K562 (cell line): ENCODE measurements at regions not wholly inside any gene's neighbourhood (a gene's known extent, or its start where the extent isn't known, plus 50 kb on each side); places are given as distances from the start of the nearest gene placed in this dataset.

ENCODE experiments used
- ATAC-seq: fragments of 200-7000 bp; cut with Tn5 transposase; 3 replicates; pipeline ENCODE4 v1.9.1; 2020; ENCODE audit warnings: moderate library complexity
- BruUV-seq: library from RNA; stranded (reverse); fragments of 400-500 nt; replicated peaks from 2 replicates; lab custom pipeline; 2021; lab: Mats Ljungman, UMichigan
- CTCF ChIA-PET: fragments of 300-600 bp; formaldehyde crosslinking; extraction: SDS; loops from one replicate; lab custom pipeline; 2021; ENCODE audit warnings: low intra/inter-chr PET ratio; lab: Yijun Ruan, JAX
- POLR2A ChIA-PET: fragments of 300-600, 350-650 bp; sonication (Branson Sonifier 250); formaldehyde crosslinking; extraction: SDS; loops from one replicate; lab custom pipeline; 2021; ENCODE audit warnings: antibody characterized with exemption, inconsistent platforms; lab: Yijun Ruan, JAX
- DNase-seq, 4 experiments: peaks; one replicate each; pipeline versions ENCODE4 v3.0.0 to v3.0.0-alpha.2; 2011 to 2018; ENCODE audit warnings: low spot score in 3 of 4, mixed read lengths in 3 of 4; ENCODE audit errors: extremely low read depth in 1 of 4
- FAIRE-seq: peaks from 2 replicates; lab custom pipeline; 2011; peaks lifted over from hg19 to GRCh38; lab: Jason Lieb, UNC
- H2AFZ ChIP-seq: 2 replicates; pipeline ENCODE4 v1.6.0; 2011; ENCODE audit warnings: low read depth, low read length, control low read depth, inconsistent platforms
- H3K27ac ChIP-seq: fragments of 200-600 bp; 3 replicates; pipeline ENCODE4 v1.8.0; 2011; ENCODE audit warnings: low read depth, mild to moderate bottlenecking, control low read depth, inconsistent platforms, low read length, moderate library complexity, mixed read lengths; ENCODE audit errors: extremely low read depth
- H3K27me3 ChIP-seq, 2 experiments: fragments of 300-600 bp in 1 of 2; 2 replicates in 1 of 2; 3 replicates in 1 of 2; pipeline versions ENCODE4 v1.6.0 to v1.8.0; 2011; ENCODE audit warnings: inconsistent platforms in 2 of 2, low read length in 2 of 2, mild to moderate bottlenecking in 1 of 2, mixed read lengths in 1 of 2, moderate library complexity in 1 of 2; ENCODE audit not compliant: control insufficient read depth in 2 of 2, insufficient read depth in 2 of 2
- H3K36me3 ChIP-seq: fragments of 300-600 bp; 3 replicates; pipeline ENCODE4 v1.8.0; 2011; ENCODE audit warnings: mild to moderate bottlenecking, low read length, inconsistent platforms; ENCODE audit not compliant: control insufficient read depth, insufficient read depth
- H3K4me1 ChIP-seq, 2 experiments: fragments of 200-600 bp in 1 of 2; replicated peaks in 1 of 2; 2 replicates in 1 of 2; 3 replicates in 1 of 2; pipeline versions ENCODE4 v1.5.1 to v1.8.0; 2011; ENCODE audit warnings: inconsistent platforms in 2 of 2, low read length in 2 of 2, mild to moderate bottlenecking in 1 of 2, mixed read lengths in 1 of 2, moderate library complexity in 1 of 2; ENCODE audit not compliant: control insufficient read depth in 2 of 2, insufficient read depth in 2 of 2
- H3K4me2 ChIP-seq: 2 replicates; pipeline ENCODE4 v1.6.1; 2011; ENCODE audit warnings: low read length, control low read depth, inconsistent platforms, mixed read lengths; ENCODE audit not compliant: insufficient read depth
- H3K4me3 ChIP-seq: fragments of 200-600 bp; sonication (generic), shearing (Covaris generic); 2 replicates; pipeline ENCODE4 v1.5.1; 2016; ENCODE audit warnings: control low read depth, inconsistent platforms
- H3K79me2 ChIP-seq: fragments of 200-600 bp; 3 replicates; pipeline ENCODE4 v1.8.0; 2011; ENCODE audit warnings: low read length, inconsistent platforms; ENCODE audit not compliant: control insufficient read depth, insufficient read depth
- H3K9ac ChIP-seq, 2 experiments: 2 replicates each; pipeline versions ENCODE4 v1.6.0 to v1.6.1; 2011; ENCODE audit warnings: low read depth in 2 of 2, low read length in 2 of 2, control low read depth in 1 of 2, inconsistent platforms in 1 of 2, mild to moderate bottlenecking in 1 of 2, mixed read lengths in 1 of 2; ENCODE audit not compliant: insufficient read depth in 1 of 2
- H3K9me1 ChIP-seq: one replicate; pipeline ENCODE4 v1.6.0; 2011; ENCODE audit warnings: inconsistent platforms, mild to moderate bottlenecking, low read length, moderate library complexity; ENCODE audit not compliant: control insufficient read depth, insufficient read depth
- H3K9me3 ChIP-seq: replicated peaks from 2 replicates; pipeline ENCODE4 v1.5.1; 2011; ENCODE audit warnings: low read depth, low read length, inconsistent platforms; ENCODE audit not compliant: control insufficient read depth, insufficient read depth
- H4K20me1 ChIP-seq: replicated peaks from 2 replicates; pipeline ENCODE4 v1.6.1; 2011; ENCODE audit warnings: low read length, inconsistent platforms, mixed read lengths; ENCODE audit not compliant: control insufficient read depth, insufficient read depth
- CBFB ChIP-seq: sonication (generic); formaldehyde crosslinking; IDR thresholded peaks from 2 replicates; pipeline ENCODE4 v1.4.0; 2020; ENCODE audit warnings: mild to moderate bottlenecking, missing genetic modification reagents
- DNMT1 ChIP-seq: fragments of 450-650 bp; IDR thresholded peaks from 2 replicates; pipeline ENCODE4 v1.6.1; 2016; ENCODE audit warnings: antibody characterized with exemption, mild to moderate bottlenecking
- FOXO4 ChIP-seq: fragments of 450-650 bp; formaldehyde crosslinking; IDR thresholded peaks from 2 replicates; pipeline ENCODE4 v1.4.0; 2020; ENCODE audit warnings: mild to moderate bottlenecking, moderate library complexity
- GTF2A2 ChIP-seq: IDR thresholded peaks from 2 replicates; pipeline ENCODE4 v1.6.1; 2016; ENCODE audit warnings: mild to moderate bottlenecking, missing genetic modification characterization, missing compliant biosample characterization
- JUN ChIP-seq, 2 experiments: sonication (generic) in 1 of 2; formaldehyde crosslinking in 1 of 2; IDR thresholded peaks; 2 replicates each; pipeline versions ENCODE4 v1.6.1 to v1.8.0; 2012 to 2022; ENCODE audit warnings: borderline replicate concordance in 2 of 2, mild to moderate bottlenecking in 2 of 2, improper control_type of control experiment in 1 of 2, low read depth in 1 of 2, low read length in 1 of 2, missing genetic modification reagents in 1 of 2
- JUND ChIP-seq, 2 experiments: IDR thresholded peaks; 2 replicates in 1 of 2; 3 replicates in 1 of 2; pipeline ENCODE4 v1.6.1; 2011; ENCODE audit warnings: borderline replicate concordance in 2 of 2, low read depth in 2 of 2, low read length in 2 of 2, improper control_type of control experiment in 1 of 2, missing biosample characterization in 1 of 2, missing genetic modification characterization in 1 of 2, missing genetic modification reagents in 1 of 2
- MAZ ChIP-seq, 2 experiments: fragments of 450-650 bp in 1 of 2; sonication (generic) in 1 of 2; formaldehyde crosslinking; IDR thresholded peaks in 1 of 2; conservative IDR thresholded peaks in 1 of 2; 2 replicates each; pipeline versions ENCODE4 v1.4.0 to v1.5.0; 2020; ENCODE audit warnings: mild to moderate bottlenecking in 1 of 2, missing genetic modification reagents in 1 of 2
- MEF2D ChIP-seq: conservative IDR thresholded peaks from 2 replicates; pipeline ENCODE4 v1.6.1; 2016; ENCODE audit warnings: low read depth, missing genetic modification characterization, missing compliant biosample characterization
- SIRT6 ChIP-seq: IDR thresholded peaks from one replicate; pipeline ENCODE4 v1.6.1; 2012; ENCODE audit warnings: low read depth, mild to moderate bottlenecking, control low read depth, inconsistent platforms, low read length, moderate library complexity
- SPI1 ChIP-seq: IDR thresholded peaks from 2 replicates; pipeline ENCODE4 v1.6.1; 2011; ENCODE audit warnings: low read depth, low read length, control low read depth, borderline replicate concordance
- TARDBP ChIP-seq: fragments of 450-650 bp; IDR thresholded peaks from 2 replicates; pipeline ENCODE4 v1.6.1; 2016
- ZNF311 ChIP-seq: fragments of 250-450 bp; sonication (Bioruptor Pico); IDR thresholded peaks from 2 replicates; pipeline ENCODE4 v1.4.0; 2020; ENCODE audit warnings: mild to moderate bottlenecking, moderate library complexity
- ZNF655 ChIP-seq: fragments of 250-450 bp; sonication (Bioruptor Pico); IDR thresholded peaks from 2 replicates; pipeline ENCODE4 v1.5.0; 2021
- WGBS: fragments of 100-300 bp; shearing (Covaris generic); methylation state at CpG from one replicate; pipeline ENCODE4 v1.1.6; 2016; ENCODE audit warnings: low coverage, mixed read lengths; ENCODE audit not compliant: insufficient coverage; ENCODE audit errors: missing lambda C conversion rate; 5-methylcytosine and 5-hydroxymethylcytosine counted together
- in situ Hi-C: fragments of 300-500 bp; cut with MboI; formaldehyde crosslinking; loops from 4 replicates; pipeline ENCODE4 v1.15.0; 2018; ENCODE audit warnings: inconsistent platforms, mixed read lengths
- intact Hi-C: fragments of 100-400 bp; cut with micrococcal nuclease; formaldehyde crosslinking; loops from 2 replicates; pipeline ENCODE4 v1.14.2; 2022

- TF ChIP-seq JUN (IDR thresholded peaks at IDR 0.05; ENCODE audit: borderline replicate concordance, low read depth, low read length) (no peak), JUN (CRISPR knock-in tag; IDR thresholded peaks at IDR 0.05; ENCODE audit: borderline replicate concordance) (no peak), ZNF311 (no peak), MAZ (CRISPR knock-in tag; conservative IDR thresholded peaks at IDR 0.05 in 1 of 2, IDR thresholded peaks at IDR 0.05 in 1 of 2) (no peak)
- TF ChIP-seq, all 486 proteins: peak for 0
Observed at GRCh38 chr4:26163425-26164362, 157.1 kb upstream of the RBPJ start (continued).

- no peak overlapping the region for H3K9ac ChIP-seq
- POLR2A ChIA-PET, result interaction anchor here (0.5 kb wide), 1 partner anchor 16 kb away, joined by 3 read pairs; no protein-coding TSS in a partner anchor
- H4K20me1 ChIP-seq, result 0 out of 2 replicates have a peak, but pooled peaks cover 3% of the 10 kb centered on the region
- H3K4me3 ChIP-seq, result no peak overlapping the region
- H3K27me3 ChIP-seq, result peaks cover 10 to 20% of the 10 kb centered on the region in 2 experiments
- no peak for FAIRE-seq
- intact Hi-C loops, result no loop called here
- no peaks in the 10 kb centered on the region for H3K79me2 ChIP-seq
- DNase-seq, result no peak
- ATAC-seq, result no peak
- no TSS peak for BruUV-seq
- CTCF ChIA-PET, result no interaction called here
- H3K27ac ChIP-seq, result no peak overlapping the region
- in situ Hi-C loops, result no loop called here
- H3K36me3 ChIP-seq, result no peaks in the 10 kb centered on the region
- no peaks in the 10 kb centered on the region for H3K9me1 ChIP-seq
- no peak overlapping the region for H2AFZ ChIP-seq
- no peak overlapping the region for H3K4me2 ChIP-seq
- H3K9me3 ChIP-seq, result no peaks in the 10 kb centered on the region
- peaks cover 0 to 7% of the 10 kb centered on the region in 2 experiments; a peak in 2 of 5 replicates for H3K4me1 ChIP-seq
- WGBS, result 1% methylated on average over 5 of the region's 5 CpGs
- TF ChIP-seq JUND (IDR thresholded peaks at IDR 0.05; ENCODE audit: borderline replicate concordance, low read depth, low read length), result no peak
- no peak for TF ChIP-seq JUND (tag; IDR thresholded peaks at IDR 0.05; ENCODE audit: borderline replicate concordance, low read depth, low read length)
- no peak for TF ChIP-seq SIRT6
- no peak for TF ChIP-seq CBFB
- TF ChIP-seq SPI1, result no peak
- no peak for TF ChIP-seq MEF2D (tag)
- TF ChIP-seq FOXO4 (CRISPR knock-in tag), result no peak
- no peak for TF ChIP-seq DNMT1
- TF ChIP-seq ZNF655, result no peak
- TF ChIP-seq TARDBP, result no peak
- TF ChIP-seq GTF2A2 (tag), result no peak
Observed at GRCh38 chr4:26171501-26171900, 149.3 kb upstream of the RBPJ start.
